ENCODE measurements at regions not wholly inside any gene's neighbourhood (a gene's known extent, or its start where the extent isn't known, plus 50 kb on each side); places are given as distances from the start of the nearest gene placed in this dataset.

DNA sequence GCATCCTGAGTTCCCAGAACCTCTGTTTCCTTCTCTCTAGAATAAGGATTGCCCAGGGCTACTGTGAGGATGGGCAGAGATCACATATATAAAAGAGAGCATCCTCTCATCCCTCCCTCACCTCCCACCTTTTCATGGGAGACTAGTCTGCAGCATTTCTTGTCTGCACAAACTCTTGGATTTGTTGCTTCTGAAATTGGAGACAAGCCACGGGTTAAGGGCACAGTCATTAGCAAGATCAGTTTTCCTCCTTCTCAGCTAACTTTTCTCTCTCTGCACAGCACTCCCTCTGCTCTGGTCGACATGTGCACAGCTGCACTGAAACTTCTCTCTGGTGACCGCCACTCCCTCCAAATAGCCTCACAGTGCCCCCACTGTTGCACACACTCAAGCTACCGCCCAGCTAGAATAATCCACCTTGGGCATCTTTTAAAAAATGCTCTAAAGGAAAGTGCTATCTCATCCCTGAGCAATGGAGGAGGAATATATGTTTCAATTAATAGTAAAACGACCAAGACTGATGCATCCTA is 50.9 kb upstream of the DUSP22 start:
- no peaks in the 10 kb centered on the region for H3F3A ChIP-seq (ENCODE audit: insufficient read depth, low read length, poor library complexity, severe bottlenecking)
- no peak overlapping the region for H2AFZ ChIP-seq (ENCODE audit: low read depth, low read length)
- H3K4me2 ChIP-seq (ENCODE audit: low read length): no peak overlapping the region
- H3K27me3 ChIP-seq (ENCODE audit: insufficient read depth, low read depth, low read length): no peaks in the 10 kb centered on the region
- no peaks in the 10 kb centered on the region for H3K79me2 ChIP-seq (replicated peaks; ENCODE audit: insufficient read depth, low read length)
- H3K9me2 ChIP-seq (ENCODE audit: insufficient read depth, low read length): no peaks in the 10 kb centered on the region
- no peaks in the 10 kb centered on the region for H3K9me3 ChIP-seq (ENCODE audit: low read length)
- H3K4me3 ChIP-seq (ENCODE audit: low read length): no peak overlapping the region
- no peak overlapping the region for H3K9ac ChIP-seq (ENCODE audit: low read length)
- H3K36me3 ChIP-seq (ENCODE audit: insufficient read depth, low read length): no peaks in the 10 kb centered on the region
- no peaks in the 10 kb centered on the region for H4K20me1 ChIP-seq (ENCODE audit: insufficient read depth)
- no peak overlapping the region for H3K27ac ChIP-seq (ENCODE audit: low read length)
- TF ChIP-seq SMC3 (conservative IDR thresholded peaks at IDR 0.05; ENCODE audit: poor library complexity): no peak
- no peak for TF ChIP-seq MXI1 (conservative IDR thresholded peaks at IDR 0.05; ENCODE audit: poor library complexity, severe bottlenecking)
- TF ChIP-seq, protein P1, sequence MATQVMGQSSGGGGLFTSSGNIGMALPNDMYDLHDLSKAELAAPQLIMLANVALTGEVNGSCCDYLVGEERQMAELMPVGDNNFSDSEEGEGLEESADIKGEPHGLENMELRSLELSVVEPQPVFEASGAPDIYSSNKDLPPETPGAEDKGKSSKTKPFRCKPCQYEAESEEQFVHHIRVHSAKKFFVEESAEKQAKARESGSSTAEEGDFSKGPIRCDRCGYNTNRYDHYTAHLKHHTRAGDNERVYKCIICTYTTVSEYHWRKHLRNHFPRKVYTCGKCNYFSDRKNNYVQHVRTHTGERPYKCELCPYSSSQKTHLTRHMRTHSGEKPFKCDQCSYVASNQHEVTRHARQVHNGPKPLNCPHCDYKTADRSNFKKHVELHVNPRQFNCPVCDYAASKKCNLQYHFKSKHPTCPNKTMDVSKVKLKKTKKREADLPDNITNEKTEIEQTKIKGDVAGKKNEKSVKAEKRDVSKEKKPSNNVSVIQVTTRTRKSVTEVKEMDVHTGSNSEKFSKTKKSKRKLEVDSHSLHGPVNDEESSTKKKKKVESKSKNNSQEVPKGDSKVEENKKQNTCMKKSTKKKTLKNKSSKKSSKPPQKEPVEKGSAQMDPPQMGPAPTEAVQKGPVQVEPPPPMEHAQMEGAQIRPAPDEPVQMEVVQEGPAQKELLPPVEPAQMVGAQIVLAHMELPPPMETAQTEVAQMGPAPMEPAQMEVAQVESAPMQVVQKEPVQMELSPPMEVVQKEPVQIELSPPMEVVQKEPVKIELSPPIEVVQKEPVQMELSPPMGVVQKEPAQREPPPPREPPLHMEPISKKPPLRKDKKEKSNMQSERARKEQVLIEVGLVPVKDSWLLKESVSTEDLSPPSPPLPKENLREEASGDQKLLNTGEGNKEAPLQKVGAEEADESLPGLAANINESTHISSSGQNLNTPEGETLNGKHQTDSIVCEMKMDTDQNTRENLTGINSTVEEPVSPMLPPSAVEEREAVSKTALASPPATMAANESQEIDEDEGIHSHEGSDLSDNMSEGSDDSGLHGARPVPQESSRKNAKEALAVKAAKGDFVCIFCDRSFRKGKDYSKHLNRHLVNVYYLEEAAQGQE (IDR thresholded peaks at IDR 0.05; ENCODE audit: borderline replicate concordance): no peak
- no peak for TF ChIP-seq CTCF (IDR thresholded peaks at IDR 0.05; ENCODE audit: poor library complexity, severe bottlenecking)
- no peak for TF ChIP-seq RAD21 (conservative IDR thresholded peaks at IDR 0.05)
- no peak for TF ChIP-seq EZH2 (IDR thresholded peaks at IDR 0.05; ENCODE audit: borderline replicate concordance, insufficient read depth, low read length, poor library complexity, severe bottlenecking)
- no peak for TF ChIP-seq TAF1 (IDR thresholded peaks at IDR 0.05; ENCODE audit: low read depth)
- TF ChIP-seq EP300 (conservative IDR thresholded peaks at IDR 0.05; ENCODE audit: poor library complexity, severe bottlenecking): no peak
- TF ChIP-seq POLR2AphosphoS5 (IDR thresholded peaks at IDR 0.05): no peak

Measured in neural cell (in vitro differentiated cells).